ENCODE measurements at regions not wholly inside any gene's neighbourhood (a gene's known extent, or its start where the extent isn't known, plus 50 kb on each side); places are given as distances from the start of the nearest gene placed in this dataset.
"Not testable (repeated sequence)": the region's sequence is repeated elsewhere in the genome, so short reads cannot be mapped to it uniquely, and the experiment has no call there.

DNA sequence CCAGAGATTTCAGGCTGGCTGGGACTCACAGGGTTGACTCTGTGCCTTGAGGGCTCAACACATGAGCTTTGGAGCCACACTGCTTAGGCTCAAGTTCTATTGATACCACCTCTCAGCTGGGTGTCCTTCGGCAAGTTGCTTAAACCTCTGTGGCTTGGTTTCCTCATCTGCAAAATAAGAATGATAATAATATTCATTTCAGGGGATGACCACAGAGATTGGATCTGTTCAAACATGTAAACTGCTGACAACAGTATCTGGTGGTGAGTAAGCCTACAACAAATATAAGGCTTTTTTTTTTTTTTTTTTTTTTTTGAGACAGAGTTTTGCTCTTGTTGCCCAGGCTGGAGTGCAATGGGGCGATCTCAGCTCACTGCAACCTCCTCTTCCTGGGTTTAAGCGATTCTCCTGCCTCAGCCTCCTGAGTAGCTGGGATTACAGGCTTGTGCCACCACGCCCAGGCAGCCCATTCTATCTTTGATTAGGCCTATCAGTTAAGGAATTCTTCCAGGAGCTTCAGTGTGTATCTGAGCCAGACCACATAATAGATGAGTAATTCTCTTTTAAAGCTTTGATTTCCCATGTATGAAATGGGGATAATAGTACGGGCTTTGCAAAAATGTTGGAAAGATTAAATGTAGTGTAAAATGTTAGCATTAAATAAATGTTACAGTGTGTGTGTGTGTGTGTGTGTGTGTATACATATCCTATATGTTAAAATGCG lies 437.6 kb downstream of the PRDM2 start:
- no peak for DNase-seq (ENCODE audit: low spot score)

DNA sequence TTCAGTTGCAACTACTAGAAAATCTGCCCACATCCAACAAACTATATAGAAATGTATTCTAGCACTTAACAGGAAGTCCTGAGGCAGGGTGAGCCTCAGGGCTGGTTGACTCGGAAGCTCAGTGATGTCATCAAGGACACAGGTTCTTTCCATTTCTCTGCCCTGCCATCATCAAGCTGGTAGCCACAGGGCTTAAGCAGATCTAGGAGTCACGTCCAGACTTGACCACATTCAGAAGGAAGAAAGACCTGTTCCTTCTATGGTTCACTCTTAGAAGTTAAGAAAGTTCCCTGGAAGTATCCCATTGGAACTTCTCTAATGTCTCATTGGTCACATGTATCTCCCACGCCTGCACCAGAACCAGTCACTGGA lies 438.1 kb downstream of the PRDM2 start:
- DNase-seq (ENCODE audit: low spot score) = no peak

- DNase-seq (ENCODE audit: low spot score) = no peak
Measured at GRCh38 chr1:14138687-14139086, 438.7 kb downstream of the PRDM2 start.

GRCh38 chr1:14140831-14141401 lies 440.9 kb downstream of the PRDM2 start:
- DNase-seq (ENCODE audit: low spot score) = no peak

- no peak for DNase-seq (ENCODE audit: low spot score)
Measured at GRCh38 chr1:14141656-14142055, 441.7 kb downstream of the PRDM2 start.

DNA sequence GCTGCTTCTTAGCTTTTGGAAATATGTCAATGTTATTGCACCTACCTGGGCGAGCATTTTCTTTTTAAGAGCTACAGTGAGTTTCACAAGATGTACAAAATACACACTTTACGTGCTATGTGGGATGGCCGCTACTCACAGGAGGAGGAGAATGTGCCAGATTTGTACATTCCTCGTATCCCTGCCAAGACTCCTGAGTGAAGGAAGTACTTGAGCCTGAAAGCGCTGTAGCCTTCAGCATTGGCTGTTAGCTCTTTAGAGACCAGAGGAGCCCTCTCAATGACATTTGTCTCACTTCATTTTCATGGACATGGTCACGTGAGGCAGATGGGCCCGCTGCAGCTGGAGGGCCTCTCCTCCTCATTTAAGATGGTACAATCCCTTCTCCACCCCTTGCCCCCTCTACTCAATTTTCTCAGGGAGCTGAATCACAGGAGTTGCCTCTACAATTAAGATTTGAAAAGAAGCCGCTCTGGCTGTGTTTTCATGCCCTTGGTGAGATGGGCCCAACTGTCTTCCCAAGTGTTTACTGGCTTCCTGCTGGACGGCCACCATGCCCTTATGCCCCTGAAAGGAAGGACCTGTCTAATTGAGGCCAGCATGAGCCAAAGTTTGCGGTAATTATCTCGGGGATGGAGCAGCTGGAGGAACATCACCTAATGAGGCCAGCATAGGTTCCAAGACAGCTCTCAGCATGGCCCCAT lies 442.6 kb downstream of the PRDM2 start:
- DNase-seq (ENCODE audit: low spot score) = no peak

DNA sequence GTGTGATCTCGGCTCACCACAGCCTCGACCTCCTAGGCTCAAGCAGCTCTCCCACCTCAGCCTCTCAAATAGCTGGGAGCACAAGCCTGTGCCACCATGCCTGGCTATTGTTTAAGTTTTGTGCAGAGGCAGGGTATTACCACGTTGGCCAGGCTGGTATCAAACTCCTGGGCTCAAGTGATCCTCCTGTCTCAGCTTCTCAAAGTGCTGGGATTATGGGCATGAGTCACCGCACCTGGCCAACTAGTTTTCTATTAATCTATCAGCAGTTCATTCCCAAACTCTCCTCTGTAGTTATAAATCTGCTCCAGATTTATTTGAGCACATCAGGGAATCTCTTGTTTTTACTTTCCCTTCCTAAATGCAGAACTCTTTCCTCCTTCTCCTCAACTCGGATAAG lies 443.8 kb downstream of the PRDM2 start:
- no peak for DNase-seq (ENCODE audit: low spot score)

GRCh38 chr1:14148526-14148925 lies 448.5 kb downstream of the PRDM2 start:
- no peak for DNase-seq (ENCODE audit: low spot score)

GRCh38 chr1:14149431-14149830 lies 449.1 kb upstream of the KAZN start:
- no peak for DNase-seq (ENCODE audit: low spot score)

DNA sequence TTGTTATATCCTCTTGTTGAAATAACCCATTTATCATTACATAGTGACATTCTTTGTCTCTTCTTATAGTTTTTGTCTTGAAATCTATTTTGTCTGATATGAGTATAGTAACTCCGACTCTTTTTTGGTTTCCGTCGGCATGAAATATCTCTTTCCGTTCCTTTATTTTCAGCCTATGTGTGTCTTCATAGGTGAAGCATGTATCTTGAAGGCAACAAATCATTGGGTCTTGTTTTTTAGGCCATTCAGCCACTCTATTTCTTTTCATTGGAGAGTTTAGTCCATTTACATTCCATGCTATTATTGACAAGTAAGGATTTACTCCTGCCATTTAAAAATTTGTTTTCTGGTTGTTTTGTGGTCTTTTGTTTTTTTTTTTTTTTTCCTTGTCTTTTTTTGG lies 441.9 kb upstream of the KAZN start:
- no peak for DNase-seq (ENCODE audit: low spot score)

GRCh38 chr1:14160781-14161180 lies 437.7 kb upstream of the KAZN start:
- DNase-seq (ENCODE audit: low spot score) = no peak

DNA sequence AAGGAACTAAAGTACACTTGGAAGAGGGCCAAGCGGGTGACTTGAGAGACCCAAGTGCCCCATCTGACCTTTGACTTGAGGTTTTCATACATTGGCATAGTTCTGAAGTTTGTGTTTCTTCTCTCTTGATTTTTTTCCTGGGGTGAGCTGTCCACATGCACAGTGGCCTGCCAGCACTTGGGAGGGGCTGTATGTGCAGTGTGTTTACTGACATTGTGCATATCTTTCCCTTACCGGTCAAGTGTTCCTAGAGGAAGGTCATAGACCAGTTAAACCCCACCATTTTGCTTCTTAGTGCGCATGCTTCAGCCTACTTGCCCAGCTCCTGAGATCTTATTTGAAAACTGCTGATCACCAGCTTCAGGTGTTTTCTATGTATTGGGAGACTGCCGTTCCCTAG lies 435.2 kb upstream of the KAZN start:
- no peak for DNase-seq (ENCODE audit: low spot score)

DNA sequence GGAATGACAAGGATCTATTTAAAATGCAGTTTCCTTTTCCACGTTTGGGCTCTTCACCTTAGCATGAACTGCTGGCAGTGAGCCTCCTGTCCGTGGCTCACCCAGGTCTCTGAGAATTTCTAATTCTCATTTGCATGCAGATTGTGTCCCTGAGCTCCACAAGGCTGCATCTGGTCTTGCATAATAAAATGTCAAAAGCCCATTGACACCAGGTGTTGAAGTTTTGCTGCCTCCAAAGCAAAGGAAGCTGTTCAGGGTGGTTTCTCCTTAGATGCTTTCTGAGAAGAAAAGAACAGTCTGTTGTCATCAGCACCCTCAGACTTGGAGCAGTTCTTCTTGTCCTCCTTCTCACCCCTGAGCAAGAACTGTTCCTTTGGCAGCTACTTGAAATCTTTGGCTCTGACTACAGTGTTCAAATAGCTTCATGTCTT lies 433.1 kb upstream of the KAZN start:
- no peak for DNase-seq (ENCODE audit: low spot score)

- DNase-seq (ENCODE audit: low spot score) = no peak
Measured at GRCh38 chr1:14167884-14168283, 430.6 kb upstream of the KAZN start.

GRCh38 chr1:14168326-14169063 lies 430.0 kb upstream of the KAZN start:
- no peak for DNase-seq (ENCODE audit: low spot score)

DNA sequence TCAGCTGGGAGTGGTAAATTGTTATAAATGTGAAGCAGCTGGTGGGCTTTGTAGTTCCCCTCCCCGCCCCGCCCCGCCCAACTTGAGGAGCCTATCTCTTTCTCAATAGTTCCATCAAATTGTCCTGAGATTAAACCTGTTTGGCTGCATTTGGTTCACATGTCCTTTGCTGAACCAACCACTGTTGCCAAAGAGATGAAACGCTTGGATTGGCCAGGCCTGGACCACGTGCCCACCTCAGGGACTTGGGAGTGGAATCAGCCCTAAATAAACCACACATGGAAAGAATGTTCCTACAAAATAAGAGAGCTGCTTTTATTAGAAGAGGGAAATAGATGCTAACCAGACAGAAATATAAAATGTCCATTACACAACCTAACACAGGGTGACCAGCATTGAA lies 424.9 kb upstream of the KAZN start:
- no peak for DNase-seq (ENCODE audit: low spot score)

DNA sequence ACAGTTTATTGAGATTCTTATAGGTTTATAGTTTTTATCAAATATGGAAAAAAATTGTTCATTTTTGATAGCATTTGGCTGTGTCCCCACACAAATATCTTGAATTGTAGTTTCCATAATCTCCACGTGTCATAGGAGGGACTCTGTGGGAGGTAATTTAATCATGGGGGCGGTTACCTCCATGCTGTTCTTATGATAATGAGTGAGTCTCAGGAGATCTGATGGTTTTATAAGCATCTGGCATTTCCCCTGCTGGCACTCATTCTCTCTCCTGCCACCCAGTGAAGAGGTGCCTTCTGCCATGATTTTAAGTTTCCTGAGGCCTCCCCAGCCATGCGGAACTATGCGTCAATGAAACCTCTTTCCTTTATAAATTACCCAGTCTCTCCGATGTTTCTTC lies 420.6 kb upstream of the KAZN start:
- not testable (repeated sequence) for DNase-seq (ENCODE audit: low spot score)

DNA sequence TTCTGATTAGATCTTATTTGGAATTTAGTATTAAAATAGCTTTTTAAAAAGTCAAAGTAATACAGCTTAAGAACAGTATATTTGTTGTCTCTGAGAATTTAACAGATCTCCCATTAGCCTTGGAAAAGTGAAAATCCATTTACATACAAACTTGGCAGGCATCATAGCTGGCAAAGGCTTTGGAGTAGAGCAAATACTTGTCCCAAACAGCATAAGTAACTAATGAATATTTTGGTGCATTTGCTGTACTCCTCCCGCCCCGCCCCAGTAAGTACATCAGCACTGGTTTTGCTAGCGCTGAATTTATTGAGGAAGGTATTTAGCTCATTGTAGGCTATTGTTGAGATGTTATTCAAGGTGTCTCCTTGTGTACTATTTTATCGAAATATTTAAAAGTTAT lies 417.7 kb upstream of the KAZN start:
- DNase-seq (ENCODE audit: low spot score) = no peak

GRCh38 chr1:14181191-14181795 lies 417.2 kb upstream of the KAZN start:
- DNase-seq (ENCODE audit: low spot score) = no peak

GRCh38 chr1:14182856-14183255 lies 415.6 kb upstream of the KAZN start:
- DNase-seq (ENCODE audit: low spot score) = peak; percentile 4

- no peak for DNase-seq (ENCODE audit: low spot score)
Measured at GRCh38 chr1:14183329-14183728, 415.2 kb upstream of the KAZN start.

- no peak for DNase-seq (ENCODE audit: low spot score)
Measured at GRCh38 chr1:14184454-14184853, 414.0 kb upstream of the KAZN start.

Data from NAMALWA (cell line).